Right atrium auricular region (tissue), 2 donors: ENCODE measurements at regions not wholly inside any gene's neighbourhood (a gene's known extent, or its start where the extent isn't known, plus 50 kb on each side); places are given as distances from the start of the nearest gene placed in this dataset.
"Not testable (repeated sequence)": the region's sequence is repeated elsewhere in the genome, so short reads cannot be mapped to it uniquely, and the experiment has no call there.

ENCODE experiments used
- DNase-seq: peaks from one replicate; pipeline ENCODE4 v3.0.0-alpha.2; 2019; ENCODE audit warnings: low spot score
- H3K27ac ChIP-seq, 2 donors: fragments of 200-600 bp; sonication (generic); 1 replicate in 1 of 2; 2 replicates in 1 of 2; pipeline ENCODE4 v1.5.1; 2016 to 2019
- H3K27me3 ChIP-seq, 2 donors: fragments of 200-600 bp; sonication (generic); one replicate each; pipeline versions ENCODE4 v1.5.1 to v1.6.0; 2017 to 2019
- H3K36me3 ChIP-seq: fragments of 200-600 bp; sonication (generic); one replicate; pipeline ENCODE4 v1.5.1; 2016
- H3K4me1 ChIP-seq, 2 donors: fragments of 200-600 bp; sonication (generic); one replicate each; pipeline versions ENCODE4 v1.5.1 to v1.6.0; 2017 to 2019
- H3K4me3 ChIP-seq, 2 donors: fragments of 200-600 bp; sonication (generic); 1 replicate in 1 of 2; 2 replicates in 1 of 2; pipeline ENCODE4 v1.5.1; 2017 to 2019; ENCODE audit warnings: mild to moderate bottlenecking in 1 of 2, moderate library complexity in 1 of 2
- H3K9me3 ChIP-seq, 2 donors: fragments of 200-600 bp; sonication (generic); one replicate each; pipeline ENCODE4 v1.5.1; 2019
- CTCF ChIP-seq, 2 donors: fragments of 200-600 bp; sonication (generic); IDR thresholded peaks; one replicate each; pipeline ENCODE4 v1.5.1; 2019; ENCODE audit warnings: antibody characterized with exemption in 2 of 2

GRCh38 chr4:9001153-9001552 is 129.5 kb upstream of the HMX1 start:
- H3K27me3 ChIP-seq, H3K9me3 ChIP-seq, H3K4me1 ChIP-seq, H3K36me3 ChIP-seq, DNase-seq, H3K27ac ChIP-seq: not testable (repeated sequence)
- peak overlapping the region in 1 of 2 donors; percentile 36 for H3K4me3 ChIP-seq

GRCh38 chr4:9000505-9001001 is 128.9 kb upstream of the HMX1 start:
- not testable (repeated sequence) for H3K9me3 ChIP-seq, DNase-seq, H3K27ac ChIP-seq, H3K27me3 ChIP-seq, H3K4me1 ChIP-seq, H3K36me3 ChIP-seq
- peak overlapping the region in 1 of 2 donors; percentile 36 for H3K4me3 ChIP-seq
- TF ChIP-seq CTCF (IDR thresholded peaks at IDR 0.05): peak; percentile 86 to 96

- not testable (repeated sequence) for H3K9me3 ChIP-seq, H3K4me1 ChIP-seq, H3K4me3 ChIP-seq, H3K27me3 ChIP-seq, H3K36me3 ChIP-seq, H3K27ac ChIP-seq, DNase-seq
These were observed 121.3 kb upstream of the HMX1 start for GRCh38 chr4:8992981-8993380.

DNA sequence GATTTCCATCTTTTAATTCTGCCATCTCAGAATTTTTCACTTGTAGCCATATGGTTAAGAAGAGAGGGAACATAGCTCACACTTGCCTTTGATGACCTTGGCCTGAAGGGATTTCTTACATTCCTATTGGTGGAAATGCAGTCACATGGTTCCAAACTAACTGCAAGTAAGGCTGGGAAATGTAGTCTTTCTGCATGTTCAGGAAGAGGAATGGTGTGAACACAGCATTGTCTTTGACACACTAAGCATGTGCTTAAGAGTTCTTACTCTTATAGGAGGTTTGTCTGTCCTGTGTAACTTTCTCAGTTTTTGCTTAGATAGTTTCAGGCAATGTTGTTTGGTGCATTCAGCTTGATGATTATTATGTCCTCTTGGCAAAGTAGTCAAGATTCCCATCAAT is 119.8 kb upstream of the HMX1 start:
- H3K27ac ChIP-seq, H3K4me3 ChIP-seq, DNase-seq, H3K9me3 ChIP-seq, H3K36me3 ChIP-seq, H3K27me3 ChIP-seq, H3K4me1 ChIP-seq: not testable (repeated sequence)

GRCh38 chr4:8990341-8990740 is 118.7 kb upstream of the HMX1 start:
- H3K4me1 ChIP-seq, H3K36me3 ChIP-seq, DNase-seq, H3K27ac ChIP-seq, H3K27me3 ChIP-seq, H3K4me3 ChIP-seq, H3K9me3 ChIP-seq: not testable (repeated sequence)

DNA sequence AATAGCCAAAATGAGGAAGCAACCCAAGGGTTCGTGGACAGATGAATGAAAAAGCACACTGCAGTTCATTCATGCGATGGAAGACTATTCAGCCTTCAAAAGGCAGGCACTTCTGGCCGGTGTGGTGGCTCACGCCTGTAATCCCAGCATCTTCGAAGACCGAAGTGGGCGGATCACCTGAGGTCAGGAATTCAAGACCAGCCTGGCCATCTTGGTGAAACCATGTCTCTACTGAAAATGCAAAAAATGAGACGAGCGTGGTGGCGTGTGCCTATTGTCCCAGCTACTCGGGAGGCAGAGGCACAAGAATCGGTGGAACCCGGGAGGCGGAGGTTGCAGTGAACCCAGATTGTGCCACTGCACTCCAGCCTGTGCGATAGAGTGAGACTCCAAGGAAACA is 114.1 kb upstream of the HMX1 start:
- not testable (repeated sequence) for H3K27me3 ChIP-seq, H3K27ac ChIP-seq, H3K9me3 ChIP-seq, H3K4me3 ChIP-seq, H3K36me3 ChIP-seq, H3K4me1 ChIP-seq, DNase-seq

DNA sequence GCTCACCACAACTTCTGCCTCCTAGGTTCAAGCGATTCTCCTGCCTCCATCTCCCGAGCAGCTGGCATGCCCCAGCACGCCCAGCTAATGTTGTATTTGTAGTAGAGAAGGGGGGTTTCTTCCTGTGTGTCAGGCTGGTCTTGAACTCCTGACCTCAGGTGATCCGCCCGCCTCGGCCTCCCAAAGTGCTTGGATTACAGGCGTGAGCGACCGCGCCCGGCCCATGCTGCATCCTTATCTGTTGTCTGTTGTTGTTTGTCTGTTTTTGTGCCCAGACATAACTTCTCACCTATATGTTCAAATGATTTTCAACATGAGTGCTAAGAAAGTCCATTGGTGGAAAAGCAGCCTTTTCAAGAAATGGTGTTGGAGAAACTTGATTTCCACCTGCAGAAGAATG is 113.0 kb upstream of the HMX1 start:
- H3K36me3 ChIP-seq, H3K27me3 ChIP-seq, DNase-seq: not testable (repeated sequence)

GRCh38 chr4:8983921-8984320 is 112.3 kb upstream of the HMX1 start:
- not testable (repeated sequence) for H3K4me3 ChIP-seq, H3K27ac ChIP-seq, H3K9me3 ChIP-seq, H3K4me1 ChIP-seq, H3K27me3 ChIP-seq, DNase-seq, H3K36me3 ChIP-seq

More for the DNA sequence above, 113.0 kb upstream of the HMX1 start:
- H3K27ac ChIP-seq, H3K4me1 ChIP-seq, H3K4me3 ChIP-seq, H3K9me3 ChIP-seq: not testable (repeated sequence)

- H3K27ac ChIP-seq, DNase-seq, H3K27me3 ChIP-seq, H3K36me3 ChIP-seq, H3K4me3 ChIP-seq, H3K9me3 ChIP-seq, H3K4me1 ChIP-seq: not testable (repeated sequence)
These were observed 105.0 kb upstream of the HMX1 start for GRCh38 chr4:8976466-8977128.

GRCh38 chr4:8972635-8973034 is 101.0 kb upstream of the HMX1 start:
- not testable (repeated sequence) for H3K4me3 ChIP-seq, H3K27ac ChIP-seq, DNase-seq, H3K36me3 ChIP-seq, H3K9me3 ChIP-seq, H3K27me3 ChIP-seq, H3K4me1 ChIP-seq

- H3K27me3 ChIP-seq, H3K36me3 ChIP-seq, H3K27ac ChIP-seq, H3K4me3 ChIP-seq, H3K9me3 ChIP-seq, H3K4me1 ChIP-seq, DNase-seq: not testable (repeated sequence)
These were observed 94.3 kb upstream of the HMX1 start for GRCh38 chr4:8965896-8966295.

DNA sequence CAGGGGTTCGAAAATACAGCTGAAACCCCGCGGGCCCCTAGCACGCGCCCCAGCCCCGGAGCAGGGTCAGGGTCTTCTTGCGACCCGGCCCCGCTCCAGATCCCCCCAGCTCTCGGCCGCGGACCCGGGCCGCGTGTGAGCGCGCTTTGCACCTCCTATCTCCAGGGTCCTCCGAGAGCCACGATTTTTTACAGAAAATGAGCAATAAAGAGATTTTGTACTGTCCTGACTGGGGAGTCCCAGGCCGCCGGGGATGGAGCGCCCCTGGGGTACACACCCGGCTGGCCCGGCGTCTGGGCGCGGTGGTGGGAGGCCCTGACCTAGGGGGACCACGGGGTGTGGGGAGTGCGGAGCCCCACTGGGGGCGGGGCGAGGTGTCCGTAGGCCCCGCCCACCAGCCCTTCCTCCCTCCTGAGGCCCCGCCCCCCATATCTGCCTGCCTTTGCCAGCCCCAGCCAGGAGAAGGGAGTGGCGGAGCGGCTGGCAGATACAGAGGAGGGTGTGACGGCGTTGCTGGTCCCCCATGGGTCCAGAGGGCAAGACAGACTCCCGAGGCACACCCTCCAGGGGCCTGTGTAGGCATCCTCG is 92.7 kb upstream of the HMX1 start:
- not testable (repeated sequence) for DNase-seq, H3K27me3 ChIP-seq, H3K9me3 ChIP-seq, H3K36me3 ChIP-seq, H3K27ac ChIP-seq, H3K4me1 ChIP-seq
- peak overlapping the region in 1 of 2 donors; percentile 24 for H3K4me3 ChIP-seq

DNA sequence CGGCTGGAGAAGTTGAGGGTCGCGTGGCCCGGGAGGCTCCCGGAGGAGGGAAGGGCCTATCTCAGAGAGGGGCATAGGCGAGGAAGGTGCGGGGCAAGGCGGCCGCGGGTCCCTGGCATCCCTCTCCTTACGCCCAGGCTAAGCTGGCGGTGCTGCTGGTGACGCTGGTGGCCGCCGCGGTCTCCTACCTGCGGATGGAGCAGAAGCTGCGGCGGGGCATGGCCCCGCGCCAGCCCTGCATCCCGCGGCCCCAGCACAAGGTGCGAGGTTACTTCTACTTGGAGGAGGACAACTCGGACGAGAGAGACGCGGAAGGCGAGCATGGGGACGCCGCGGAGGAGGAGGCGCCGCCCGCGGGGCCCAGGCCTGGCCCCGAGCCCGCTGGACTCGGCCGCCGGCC is 91.9 kb upstream of the HMX1 start:
- H3K27me3 ChIP-seq, H3K4me3 ChIP-seq: not testable (repeated sequence)

More for the DNA sequence above, 91.9 kb upstream of the HMX1 start:
- not testable (repeated sequence) for H3K27ac ChIP-seq, H3K36me3 ChIP-seq, H3K9me3 ChIP-seq, DNase-seq, H3K4me1 ChIP-seq
